NB4 (cell line): ENCODE measurements at regions not wholly inside any gene's neighbourhood (a gene's known extent, or its start where the extent isn't known, plus 50 kb on each side); places are given as distances from the start of the nearest gene placed in this dataset.

Source experiments
- CTCF ChIP-seq: IDR thresholded peaks from one replicate; pipeline ENCODE4 v1.5.1; 2012; ENCODE audit warnings: low read depth, low read length
- MAX ChIP-seq: IDR thresholded peaks from 2 replicates; pipeline ENCODE4 v1.6.1; 2011; ENCODE audit warnings: low read depth, low read length
- MYC ChIP-seq: IDR thresholded peaks from 2 replicates; pipeline ENCODE4 v1.6.1; 2011; ENCODE audit warnings: low read depth, low read length
- POLR2A ChIP-seq: IDR thresholded peaks from 2 replicates; pipeline ENCODE4 v1.6.1; 2011; ENCODE audit warnings: mild to moderate bottlenecking; ENCODE audit not compliant: insufficient read length; ENCODE audit errors: extremely low read depth

GRCh38 chr2:44086629-44087028 lies 82.0 kb upstream of the PPM1B start:
- TF ChIP-seq CTCF (no peak), MAX (no peak), POLR2A (no peak), MYC (no peak)
